ENCODE measurements at regions not wholly inside any gene's neighbourhood (a gene's known extent, or its start where the extent isn't known, plus 50 kb on each side); places are given as distances from the start of the nearest gene placed in this dataset.

GRCh38 chr1:25020851-25021590 lies 90.9 kb upstream of the RUNX3 start:
- H3K4me3 ChIP-seq (replicated peaks; ENCODE audit: low read depth, low read length), result no peak overlapping the region
- no peak for TF ChIP-seq CTCF (IDR thresholded peaks at IDR 0.05; ENCODE audit: low read length, missing control alignments)
- no peak for DNase-seq (ENCODE audit: low read depth)

GRCh38 chr1:25020173-25020845 lies 90.2 kb upstream of the RUNX3 start:
- DNase-seq (ENCODE audit: low read depth), result no peak
- TF ChIP-seq CTCF (IDR thresholded peaks at IDR 0.05; ENCODE audit: low read length, missing control alignments), result no peak
- no peak overlapping the region for H3K4me3 ChIP-seq (replicated peaks; ENCODE audit: low read depth, low read length)

DNA sequence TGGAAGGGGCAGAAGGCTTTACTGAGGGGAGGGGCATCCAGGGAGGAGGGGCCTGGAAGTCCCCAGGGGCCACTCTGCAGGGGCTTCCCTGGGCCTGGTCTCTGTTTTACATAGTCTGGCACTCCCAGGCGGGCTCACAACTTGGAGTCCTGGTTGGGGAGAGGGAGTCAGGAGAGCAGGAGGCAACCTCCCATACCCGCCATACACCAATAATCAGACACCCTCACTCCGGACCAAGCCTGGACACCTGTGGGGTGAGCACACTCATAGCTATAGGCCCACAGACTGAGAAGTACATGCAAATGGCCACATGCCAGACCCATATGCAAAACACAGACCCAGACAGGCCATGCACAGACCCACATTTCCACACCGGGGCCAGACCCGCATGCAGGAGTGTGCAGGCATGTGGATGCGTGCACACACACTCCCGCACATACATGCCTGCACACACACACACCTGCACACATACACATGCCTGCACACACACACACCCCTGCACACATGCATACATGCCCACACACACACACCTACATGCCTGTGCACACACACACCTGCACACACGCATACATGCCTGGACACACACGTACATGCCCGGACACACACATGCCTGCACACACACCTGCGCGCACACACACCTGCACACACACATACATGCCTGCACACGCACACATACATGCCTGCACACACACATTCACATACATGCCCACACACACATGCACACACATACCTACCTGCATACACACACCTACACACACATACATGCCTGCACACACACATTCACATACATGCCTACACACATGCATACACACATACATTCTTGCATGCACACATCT lies 89.5 kb upstream of the RUNX3 start:
- no peak for DNase-seq (ENCODE audit: low read depth)
- TF ChIP-seq CTCF (IDR thresholded peaks at IDR 0.05; ENCODE audit: low read length, missing control alignments), result no peak
- H3K4me3 ChIP-seq (replicated peaks; ENCODE audit: low read depth, low read length), result no peak overlapping the region

DNA sequence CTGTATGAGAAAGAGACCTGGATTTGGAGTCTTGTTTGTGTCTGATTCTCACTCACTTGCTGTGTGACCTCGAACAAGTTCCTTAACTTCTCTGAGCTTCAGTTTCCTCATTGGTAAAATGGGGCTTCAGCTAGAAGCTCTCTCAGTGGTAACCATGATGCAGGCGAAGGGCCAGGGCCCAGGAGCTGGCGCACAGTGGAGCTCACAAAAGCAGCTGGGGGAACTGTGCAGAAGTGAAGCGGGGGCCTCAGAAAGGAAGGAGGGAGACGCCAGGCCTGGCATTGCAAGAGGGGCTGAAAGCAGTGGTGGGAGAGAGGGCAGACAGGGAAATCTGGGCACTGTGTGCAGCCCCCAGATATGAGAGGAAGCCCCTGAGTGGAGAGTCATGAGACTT lies 88.9 kb upstream of the RUNX3 start:
- no peak overlapping the region for H3K4me3 ChIP-seq (replicated peaks; ENCODE audit: low read depth, low read length)
- no peak for TF ChIP-seq CTCF (IDR thresholded peaks at IDR 0.05; ENCODE audit: low read length, missing control alignments)
- no peak for DNase-seq (ENCODE audit: low read depth)

GRCh38 chr1:25018110-25018735 lies 88.1 kb upstream of the RUNX3 start:
- no peak for TF ChIP-seq CTCF (IDR thresholded peaks at IDR 0.05; ENCODE audit: low read length, missing control alignments)
- DNase-seq (ENCODE audit: low read depth), result no peak
- no peak overlapping the region for H3K4me3 ChIP-seq (replicated peaks; ENCODE audit: low read depth, low read length)

DNA sequence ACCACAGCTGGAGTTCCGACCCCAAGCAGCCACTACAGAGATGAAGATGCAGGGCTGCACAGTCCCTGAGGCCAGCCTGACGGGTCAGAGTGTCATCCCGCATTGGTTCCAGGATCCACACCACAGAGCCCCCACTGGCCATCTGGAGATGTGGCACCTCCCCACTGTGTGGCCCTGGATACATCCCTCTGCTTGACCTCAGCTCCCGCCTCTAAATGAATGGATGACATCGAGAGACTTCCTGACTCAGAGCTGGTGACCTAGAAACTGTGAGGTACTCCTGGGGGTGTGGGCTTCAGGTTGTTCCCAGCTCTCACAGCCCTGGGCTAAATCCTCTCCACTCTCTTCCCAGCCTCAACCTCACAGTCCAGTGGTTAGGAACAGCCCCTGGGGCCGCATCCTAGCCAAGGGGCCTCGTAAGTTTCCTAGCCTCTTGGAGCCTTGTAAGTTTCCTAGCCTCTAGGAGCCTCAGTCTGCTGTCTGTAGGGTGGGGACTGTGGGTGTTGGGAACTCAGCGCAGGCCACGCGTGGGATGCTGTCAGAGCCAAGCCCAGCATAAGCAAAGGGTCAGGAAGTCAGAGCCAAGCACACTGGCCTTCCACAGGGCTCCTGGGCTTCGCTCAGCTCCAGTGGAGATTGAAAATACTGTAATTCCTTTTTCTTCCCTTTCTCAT lies 87.5 kb upstream of the RUNX3 start:
- DNase-seq (ENCODE audit: low read depth), result peak; percentile 72
- no peak overlapping the region for H3K4me3 ChIP-seq (replicated peaks; ENCODE audit: low read depth, low read length)
- peak; percentile 16 for TF ChIP-seq CTCF (IDR thresholded peaks at IDR 0.05; ENCODE audit: low read length, missing control alignments)
